GM18499 (cell line): ENCODE measurements at regions not wholly inside any gene's neighbourhood (a gene's known extent, or its start where the extent isn't known, plus 50 kb on each side); places are given as distances from the start of the nearest gene placed in this dataset.
"Not testable (repeated sequence)": the region's sequence is repeated elsewhere in the genome, so short reads cannot be mapped to it uniquely, and the experiment has no call there.

Experiments
- ATAC-seq: cut with Tn5 transposase; IDR thresholded peaks from one replicate; pipeline ENCODE4 v1.9.1; 2021; ENCODE audit warnings: moderate number of reproducible peaks; ENCODE audit not compliant: insufficient read depth, unreplicated experiment

DNA sequence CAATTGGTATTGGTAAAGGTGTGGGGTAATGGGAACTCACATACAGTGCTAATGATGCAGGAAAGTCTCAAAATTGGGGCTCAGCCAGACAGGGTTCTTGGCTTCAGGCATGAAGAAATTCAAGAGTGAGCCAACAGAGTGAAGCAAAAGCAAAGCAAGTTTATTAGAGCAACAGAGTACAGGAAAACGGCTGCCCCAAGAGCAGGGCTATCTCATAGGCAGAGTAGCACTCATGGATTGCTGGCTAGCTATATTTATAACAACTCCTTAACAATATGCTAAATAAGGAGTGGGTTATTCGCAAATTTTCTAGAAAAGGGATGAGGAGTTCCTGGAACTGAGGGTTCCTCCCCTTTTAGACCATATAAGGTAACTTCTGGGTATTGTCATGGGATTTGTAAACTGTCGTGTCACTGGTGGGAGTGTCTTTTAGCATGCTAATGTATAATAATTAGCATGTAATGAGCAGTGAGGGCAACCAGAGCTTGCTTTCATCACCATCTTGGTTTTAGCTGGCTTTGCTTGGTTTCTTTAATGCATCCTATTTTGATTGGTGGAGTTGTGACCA lies 233.8 kb upstream of the NOL4 start:
- no peak for ATAC-seq

DNA sequence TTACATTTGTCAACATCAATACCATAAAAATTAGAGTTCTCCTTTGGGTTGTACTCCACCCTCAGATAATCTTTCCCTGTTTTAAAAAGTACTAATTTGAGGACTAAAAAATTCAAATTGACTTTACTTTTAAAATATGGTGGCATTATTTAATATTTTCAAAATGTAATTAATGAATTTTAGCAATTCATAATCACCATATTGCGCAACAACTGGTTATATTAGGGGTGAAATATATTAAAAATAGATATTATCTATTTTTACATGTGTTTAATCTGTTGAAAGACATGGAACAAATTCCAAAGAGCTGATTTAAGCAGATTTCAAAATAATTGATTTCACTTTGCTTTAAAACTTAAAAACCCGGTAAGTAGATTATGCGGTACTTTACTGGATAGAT lies 236.6 kb upstream of the NOL4 start:
- ATAC-seq: no peak

DNA sequence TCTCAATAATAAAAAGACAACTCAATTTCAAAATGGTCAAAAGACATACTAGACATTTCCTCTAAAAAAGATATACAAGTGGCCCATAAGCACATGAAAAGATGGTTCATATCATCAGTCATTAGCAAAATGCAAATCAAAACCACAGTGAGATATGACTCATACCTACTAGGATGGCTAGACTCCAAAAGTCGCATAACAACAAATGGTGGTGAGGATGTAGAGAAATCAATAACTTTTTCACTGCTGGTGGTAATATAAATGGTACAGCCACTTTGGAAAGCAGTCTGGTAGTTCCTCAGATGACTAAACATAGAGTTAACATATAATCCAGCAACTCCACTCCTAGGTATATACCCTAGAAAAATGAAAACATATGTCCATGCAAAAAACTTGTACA lies 242.3 kb upstream of the NOL4 start:
- no peak for ATAC-seq

DNA sequence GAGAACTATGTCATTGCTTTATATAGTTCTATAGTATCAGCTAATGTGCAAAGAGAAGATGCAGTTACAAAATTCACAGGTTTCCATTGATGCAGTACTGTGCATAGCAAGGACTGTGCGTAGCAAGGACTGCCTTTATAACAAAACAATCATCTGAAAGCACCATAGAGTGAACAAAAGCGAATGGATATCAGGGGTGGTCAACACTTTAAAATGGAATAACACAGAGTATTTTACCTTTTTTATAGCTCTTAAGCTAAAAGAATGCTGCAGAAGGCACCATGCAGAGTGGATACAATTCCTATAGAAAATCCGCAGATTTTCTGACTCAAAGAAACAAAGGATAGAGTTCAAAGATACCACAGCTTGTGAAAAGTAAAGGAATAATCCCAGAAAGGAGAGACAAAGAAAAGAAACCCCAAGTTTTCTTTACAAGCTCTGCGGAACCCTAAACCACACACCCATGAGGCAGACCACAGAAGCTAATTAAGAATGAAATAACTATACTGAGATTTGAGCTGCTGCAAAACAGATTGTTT lies 229.9 kb upstream of the DTNA start:
- ATAC-seq: no peak

DNA sequence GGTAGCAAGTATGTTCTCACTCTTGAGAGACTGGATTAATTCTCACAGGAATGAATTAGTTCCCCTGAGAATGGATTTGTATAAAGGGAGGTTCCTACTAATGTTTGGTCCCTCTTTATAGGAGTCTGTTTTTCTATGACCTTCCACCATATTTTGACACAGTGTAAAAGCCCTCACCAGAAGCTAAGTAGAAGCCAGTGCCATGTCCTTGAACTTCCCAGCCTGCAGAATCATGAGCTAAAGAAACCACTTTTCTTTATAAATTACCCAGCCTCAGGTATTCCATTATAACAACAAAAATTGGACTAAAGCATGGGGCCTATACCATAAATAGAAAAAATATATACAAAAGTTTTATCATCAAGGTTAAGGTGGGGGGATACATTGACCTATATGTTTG lies 227.9 kb upstream of the DTNA start:
- no peak for ATAC-seq

DNA sequence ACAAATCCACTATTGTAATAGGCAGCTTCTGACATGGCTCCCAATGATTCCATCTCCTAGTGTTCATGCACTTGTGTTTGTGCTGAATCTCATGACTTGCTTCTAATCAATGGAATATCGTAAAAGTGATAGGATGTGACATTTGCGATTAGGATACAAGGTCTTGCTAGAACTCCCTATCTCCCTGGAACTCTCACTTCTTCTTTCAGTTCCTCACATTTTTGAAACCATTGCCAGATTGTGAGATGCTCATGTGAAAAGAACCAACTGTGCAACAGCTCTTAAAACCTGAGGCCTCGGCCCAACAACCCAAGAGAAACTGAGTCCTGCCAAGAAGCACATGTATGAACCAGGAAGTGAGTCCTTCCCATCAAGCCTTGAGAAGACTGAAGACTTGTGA lies 226.9 kb upstream of the DTNA start:
- ATAC-seq: no peak

DNA sequence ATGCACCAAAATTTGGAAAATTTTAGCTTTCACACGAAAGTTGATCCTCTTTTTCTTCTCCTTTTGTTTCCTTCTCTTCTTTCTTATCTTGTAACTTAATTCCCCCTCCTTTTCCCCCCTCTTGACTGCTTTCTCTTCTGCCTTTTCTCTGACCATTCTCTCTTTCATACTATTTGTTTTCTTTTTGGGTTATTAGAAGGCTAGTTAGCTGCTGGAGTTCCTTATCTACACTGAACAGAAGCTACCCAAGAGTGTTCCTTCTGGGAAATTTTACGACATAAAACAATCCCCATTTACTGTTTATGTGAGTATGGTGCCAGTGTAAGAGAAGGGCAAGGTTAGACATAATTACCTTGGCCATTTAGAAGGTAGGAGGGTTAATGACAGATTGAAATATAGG lies 218.4 kb upstream of the DTNA start:
- ATAC-seq: no peak

DNA sequence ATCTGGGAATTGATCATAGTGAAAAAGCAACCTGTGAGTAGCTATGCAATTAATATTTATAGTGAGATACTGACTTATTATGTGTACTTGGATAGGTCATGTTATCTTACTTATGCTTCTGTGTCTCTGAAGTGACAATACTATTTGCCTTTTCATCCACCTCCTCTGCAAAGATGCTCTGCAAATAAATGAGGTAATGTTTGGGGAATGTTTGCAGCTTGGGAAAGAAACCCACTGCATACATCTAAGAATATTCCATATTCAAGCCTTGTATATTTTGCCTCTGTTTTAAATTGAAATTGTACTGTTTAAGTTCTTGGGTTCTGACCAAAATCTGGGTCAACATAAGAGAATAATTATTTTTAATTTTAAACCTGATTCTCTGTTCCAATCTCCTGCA lies 217.4 kb upstream of the DTNA start:
- ATAC-seq: no peak

DNA sequence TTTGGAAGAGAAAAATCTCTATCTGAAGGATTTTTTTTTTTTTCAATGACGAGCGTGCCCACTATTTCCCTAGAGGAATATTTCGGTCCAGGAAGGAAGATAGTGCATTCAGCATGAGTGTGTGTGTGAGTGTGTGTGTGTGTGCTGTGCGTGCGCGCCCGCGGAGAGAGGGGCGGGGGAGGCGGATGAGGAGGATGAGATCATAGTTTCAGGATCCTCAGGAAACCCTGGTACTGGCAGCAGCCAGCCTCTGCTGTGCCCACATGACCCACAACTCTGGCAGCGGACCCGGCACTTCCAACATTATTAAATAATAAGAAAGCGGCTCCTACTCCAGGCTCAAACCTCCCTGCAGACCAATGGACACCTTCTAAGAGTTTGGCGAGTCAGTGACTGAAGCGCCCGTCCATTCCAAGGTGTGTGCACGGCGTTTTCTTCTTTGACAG lies 217.0 kb upstream of the DTNA start:
- peak; percentile 50 for ATAC-seq

DNA sequence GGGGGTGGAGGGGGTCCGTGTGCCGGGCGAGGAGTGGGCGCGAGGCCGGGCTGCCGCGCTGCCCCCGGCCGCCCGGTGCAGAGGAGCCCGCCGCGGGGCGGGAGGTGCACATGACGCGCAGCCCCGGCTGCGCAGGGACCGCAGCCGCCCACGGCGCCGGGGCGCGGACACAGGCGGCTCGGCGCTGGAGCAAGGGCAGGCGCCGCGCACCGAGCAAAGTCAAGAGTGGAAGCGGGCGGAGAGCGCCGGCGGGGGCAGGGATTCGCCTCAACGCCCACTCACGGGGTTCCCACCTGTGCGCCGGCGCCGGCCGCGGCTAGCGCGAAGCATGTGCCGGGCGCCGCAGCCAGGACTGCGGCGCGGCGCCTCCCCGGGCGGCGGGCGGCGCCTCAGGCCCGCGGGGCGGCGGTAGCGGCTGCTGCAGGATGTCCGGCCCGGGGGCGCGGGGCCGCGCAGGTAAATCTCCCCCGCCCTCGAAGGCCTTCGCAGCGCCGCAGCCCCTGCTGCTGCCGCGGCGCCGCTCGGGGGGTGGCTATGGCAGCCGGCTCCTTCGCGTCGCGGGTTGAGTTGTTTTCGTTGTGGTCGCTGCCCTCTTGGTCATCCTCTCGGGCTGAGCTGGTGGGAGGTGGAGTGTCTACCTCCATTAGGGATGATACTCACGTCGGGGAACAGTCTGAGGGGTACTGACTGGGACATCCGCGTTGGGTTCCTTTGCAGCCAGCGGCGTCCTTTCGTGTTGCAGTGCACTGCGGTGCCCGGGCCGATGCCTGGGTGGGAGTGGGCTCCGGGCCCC lies 216.3 kb upstream of the DTNA start:
- ATAC-seq: peak; percentile 20

DNA sequence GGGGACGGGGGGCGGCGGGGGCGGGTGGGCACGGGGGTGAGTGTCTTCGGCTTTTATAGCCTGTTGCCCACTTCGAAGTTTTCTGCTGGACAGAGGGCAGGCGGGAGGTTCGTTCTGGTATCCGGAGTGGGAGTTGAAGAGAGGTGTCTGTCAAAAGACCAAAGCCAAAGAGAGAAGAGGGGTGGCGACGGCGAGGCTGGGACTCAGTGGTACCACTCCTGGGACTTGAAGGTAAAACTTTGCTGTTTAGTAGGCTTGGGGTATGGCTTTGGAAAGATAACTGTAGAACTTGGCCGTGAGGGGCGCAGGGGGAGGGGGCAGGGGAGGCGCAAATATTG lies 215.8 kb upstream of the DTNA start:
- no peak for ATAC-seq

DNA sequence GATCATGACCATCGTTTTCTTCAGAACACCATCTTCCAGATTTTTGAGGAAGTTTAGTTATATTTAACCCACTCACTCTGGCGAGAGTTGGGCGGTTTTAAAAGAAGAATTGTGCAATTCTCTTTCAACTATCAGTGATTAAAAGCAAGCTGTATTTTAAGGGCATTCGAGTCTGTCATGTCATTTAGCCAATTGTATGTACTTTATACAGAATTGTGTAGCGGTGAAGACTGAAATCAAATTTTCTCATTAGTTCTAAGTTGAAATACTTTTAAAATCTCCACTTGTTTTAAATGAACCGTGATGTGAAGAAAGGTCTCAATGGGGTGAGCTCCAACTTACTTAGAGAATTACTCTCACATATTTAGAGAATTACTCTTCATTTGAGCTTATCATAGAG lies 214.6 kb upstream of the DTNA start:
- no peak for ATAC-seq

DNA sequence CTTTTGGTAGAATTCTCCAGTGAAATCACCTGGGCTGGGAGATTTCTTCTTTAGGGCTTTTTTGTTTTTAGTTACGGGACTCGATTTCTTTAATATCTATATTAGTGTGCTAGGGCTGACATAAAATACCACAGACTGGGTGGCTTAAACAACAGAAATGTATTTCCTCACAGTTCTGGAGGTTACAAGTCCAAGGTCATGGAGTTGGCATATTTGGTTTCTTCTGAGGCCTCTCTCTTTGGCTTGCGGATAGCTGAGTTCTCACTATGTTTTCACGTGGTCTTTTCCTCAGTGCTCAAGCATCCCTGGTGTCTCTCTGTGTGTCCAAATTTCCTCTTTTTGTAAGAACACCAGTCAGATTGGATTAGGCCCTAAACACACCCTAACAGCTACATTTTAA lies 208.5 kb upstream of the DTNA start:
- no peak for ATAC-seq

DNA sequence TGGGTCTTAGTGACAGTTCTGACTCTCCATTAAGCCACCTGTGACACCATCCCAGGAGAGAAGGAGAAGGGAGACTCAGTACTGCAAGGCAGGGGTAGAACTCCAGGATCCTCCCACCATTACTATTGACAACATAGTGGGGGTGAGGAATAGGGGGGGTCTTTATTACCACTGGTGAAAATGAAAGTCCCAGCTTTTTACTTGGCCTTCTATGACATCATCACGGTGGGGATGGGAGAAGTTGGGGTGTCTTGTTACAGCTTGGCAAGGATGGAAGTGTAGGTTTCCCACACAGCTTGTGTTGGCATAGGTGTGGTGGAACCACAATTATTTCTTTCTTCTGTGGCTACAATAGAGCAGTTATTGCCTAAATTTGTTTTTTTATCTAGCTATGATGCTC lies 203.9 kb upstream of the DTNA start:
- ATAC-seq: no peak

DNA sequence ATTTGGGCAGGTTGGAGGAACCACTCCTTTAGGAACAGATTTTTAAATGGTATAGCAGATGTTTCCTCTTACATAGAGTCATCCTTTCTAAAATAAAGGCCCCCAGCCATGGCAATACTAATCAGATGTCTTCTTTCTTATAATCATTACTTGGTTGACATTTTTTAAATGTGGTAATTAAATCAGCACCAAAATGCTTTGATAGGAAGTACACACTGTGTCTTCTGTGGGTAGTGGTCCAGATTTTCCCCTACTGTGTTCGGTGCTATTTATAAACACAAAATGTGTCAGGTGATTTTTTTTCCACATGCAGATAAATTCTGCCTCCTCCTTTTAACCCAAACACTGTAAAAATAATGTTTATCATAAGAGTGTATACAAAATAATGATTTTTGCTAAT lies 200.9 kb upstream of the DTNA start:
- ATAC-seq: no peak

DNA sequence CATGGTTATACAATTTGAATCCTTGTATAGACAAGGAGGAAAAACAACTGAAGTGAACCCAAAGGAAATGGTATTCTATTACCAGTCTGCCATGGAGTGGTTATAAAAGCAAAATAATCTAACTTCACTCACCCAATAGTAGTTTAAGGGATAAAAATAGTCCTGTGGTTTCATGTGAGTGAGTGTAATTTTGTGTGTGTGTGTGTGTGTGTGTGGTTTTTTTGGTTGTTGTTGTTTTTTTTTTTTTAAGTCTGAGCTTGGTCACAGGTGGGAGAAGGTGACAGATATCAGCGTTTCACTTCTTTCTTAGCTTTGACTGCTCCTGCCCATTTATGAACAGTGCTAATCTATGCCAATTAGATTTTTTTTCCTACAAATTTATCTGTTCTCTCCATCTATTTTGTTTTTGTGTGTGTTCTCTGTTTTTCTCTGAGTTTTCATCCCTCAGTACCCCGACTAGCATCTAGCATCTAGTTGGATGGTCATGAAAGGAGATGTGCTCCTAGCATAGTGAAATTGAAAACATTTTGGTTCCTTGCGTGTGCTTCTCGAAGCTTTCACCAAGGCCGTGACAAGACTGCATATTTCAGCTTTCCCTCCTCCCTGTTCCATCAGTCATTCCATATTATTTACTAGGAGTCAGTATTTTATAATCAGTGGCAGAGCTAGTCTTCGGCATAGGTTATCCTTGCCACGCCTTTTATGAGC lies 200.1 kb upstream of the DTNA start:
- no peak for ATAC-seq

DNA sequence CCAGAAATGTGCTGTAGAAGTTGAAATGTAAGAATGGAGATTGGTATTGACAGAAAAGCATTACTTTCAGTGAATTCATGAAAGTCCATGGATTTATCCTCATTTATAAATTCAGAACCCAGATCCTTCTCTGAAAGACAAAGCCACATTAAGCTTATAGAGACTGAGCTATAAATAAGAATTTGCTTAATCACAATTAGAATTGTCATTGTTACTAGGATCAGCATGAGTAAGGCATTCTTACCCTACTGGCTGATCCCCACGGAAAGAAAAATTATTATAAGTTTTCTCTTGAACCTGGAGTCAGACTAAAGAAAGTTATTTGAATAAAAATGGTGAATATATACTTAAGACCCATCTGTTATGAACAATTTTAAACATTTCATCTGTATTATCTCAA lies 199.2 kb upstream of the DTNA start:
- no peak for ATAC-seq

DNA sequence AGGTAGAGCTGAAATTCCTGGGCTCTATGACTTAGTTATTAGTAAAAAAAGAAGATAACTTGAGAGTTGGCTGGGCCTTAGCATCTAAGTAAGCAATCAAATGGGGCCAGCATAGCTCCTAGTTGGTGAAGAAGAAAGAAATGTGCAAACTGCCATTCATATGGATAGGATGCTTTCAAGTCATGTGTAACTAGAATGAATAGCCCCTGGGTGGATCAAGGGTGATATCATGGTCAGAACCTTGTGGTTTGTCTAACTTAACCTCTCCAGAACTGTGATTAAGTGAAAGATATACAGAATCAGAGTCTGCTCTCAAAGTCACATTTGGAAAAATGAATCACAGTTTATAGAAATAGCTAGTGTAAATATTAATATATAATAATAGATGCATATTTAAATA lies 198.7 kb upstream of the DTNA start:
- ATAC-seq: no peak

DNA sequence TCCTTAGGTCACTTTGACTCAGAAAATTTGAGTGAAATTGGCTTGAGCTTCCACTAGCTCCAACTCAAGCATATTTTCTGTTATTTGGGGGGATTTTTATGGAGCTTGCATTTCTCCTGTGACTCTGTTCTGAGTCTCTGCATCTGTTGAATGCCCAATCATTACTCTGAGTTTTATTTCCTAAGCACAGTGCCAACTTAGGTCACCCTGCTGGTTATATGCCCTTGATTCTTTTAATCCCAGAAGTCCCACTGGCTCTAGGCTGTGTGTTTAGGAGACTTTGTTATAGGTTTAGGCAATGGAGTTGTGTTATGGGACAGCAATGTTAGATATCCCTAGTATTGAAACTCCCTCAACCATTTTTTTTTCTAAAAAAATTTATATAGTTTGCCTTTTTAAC lies 198.2 kb upstream of the DTNA start:
- ATAC-seq: no peak

DNA sequence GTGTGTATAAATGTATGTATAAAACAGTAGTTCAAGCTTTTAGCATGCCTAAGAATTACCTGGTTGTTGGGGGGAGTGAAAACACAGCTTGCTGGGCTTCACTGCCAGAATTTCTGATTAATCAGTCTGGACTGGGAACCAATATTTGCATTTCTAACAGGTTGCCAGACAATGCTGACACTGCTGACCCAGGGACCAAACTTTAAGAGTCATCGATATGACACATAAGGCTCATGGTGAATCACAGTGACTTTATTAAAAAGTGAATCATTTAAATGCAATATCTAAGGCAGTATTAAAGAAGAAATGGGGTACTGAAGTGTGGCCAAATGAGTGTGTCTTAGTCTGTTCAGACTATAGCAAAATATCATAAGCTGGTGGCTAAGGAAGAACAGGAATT lies 195.9 kb upstream of the DTNA start:
- no peak for ATAC-seq

DNA sequence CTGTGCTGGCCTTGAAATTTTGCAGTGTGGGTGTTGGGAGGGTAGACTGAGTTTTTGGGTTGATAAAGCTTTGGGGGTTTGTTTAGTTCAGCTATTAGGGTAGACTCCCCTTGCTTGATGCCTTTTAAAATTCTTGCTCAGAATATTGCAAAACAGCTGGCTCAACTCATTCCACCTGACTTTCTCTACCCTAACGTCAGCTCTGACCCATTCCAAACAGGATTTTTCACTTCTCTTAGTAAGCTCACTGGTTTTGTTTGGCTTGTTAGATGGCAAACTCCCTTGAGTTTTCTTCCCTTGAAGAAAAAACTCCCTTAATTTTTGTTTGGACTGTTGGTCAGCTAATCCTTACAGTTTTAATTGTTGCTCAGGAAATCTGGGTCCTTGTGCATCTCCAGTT lies 195.1 kb upstream of the DTNA start:
- ATAC-seq: no peak

DNA sequence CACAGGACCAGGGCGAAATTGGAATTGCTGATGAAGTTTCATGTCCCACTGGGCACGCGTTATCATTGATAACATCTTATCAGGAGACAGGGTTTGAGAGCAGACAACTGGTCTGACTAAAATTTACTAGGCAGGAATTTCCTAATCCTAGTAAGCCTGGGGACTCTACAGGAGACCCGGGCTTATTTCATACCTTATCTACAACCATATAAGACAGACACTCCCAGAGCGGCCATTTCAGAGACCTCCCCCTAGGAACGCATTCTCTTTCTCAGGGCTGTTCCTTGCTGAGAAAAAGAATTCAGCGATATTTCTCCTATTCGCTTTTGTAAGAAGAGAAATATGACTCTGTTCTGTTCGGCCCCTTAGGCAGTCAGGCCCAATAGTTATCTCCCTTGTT lies 193.7 kb upstream of the DTNA start:
- ATAC-seq: not testable (repeated sequence)
